ENCODE measurements at regions not wholly inside any gene's neighbourhood (a gene's known extent, or its start where the extent isn't known, plus 50 kb on each side); places are given as distances from the start of the nearest gene placed in this dataset.

GRCh38 chr2:88828397-88829137, 137.1 kb downstream of the RPIA start:
- no peak overlapping the region for H3K4me3 ChIP-seq (replicated peaks in 1 of 3; ENCODE audit: low read depth in 2 of 3, low read length in 3 of 3)
- no peak overlapping the region for H3K27ac ChIP-seq (ENCODE audit: low read depth in 1 of 2, low read length in 2 of 2)
- H3K4me2 ChIP-seq (replicated peaks; ENCODE audit: extremely low read depth, low read length, poor library complexity, severe bottlenecking): no peak overlapping the region
- Mint-ChIP-seq H3K36me3 (no peaks in the 10 kb centered on the region), H3K4me1 (peaks cover 6% of the 10 kb centered on the region), H3K27ac (no peak overlapping the region), H3K27me3 (ENCODE audit: low read depth in 3 of 3) (peaks cover 0 to 2% (median 2%) of the 10 kb centered on the region in 3 donors), H3K4me3 (no peak overlapping the region), H3K9me3 (no peaks in the 10 kb centered on the region)
- H3K27me3 ChIP-seq (ENCODE audit: control insufficient read depth in 2 of 2, insufficient read depth in 2 of 2, low read length in 2 of 2): no peaks in the 10 kb centered on the region
- H3K79me2 ChIP-seq (ENCODE audit: insufficient read depth, low read length): no peaks in the 10 kb centered on the region
- H3K9ac ChIP-seq (ENCODE audit: insufficient read depth, low read length, poor library complexity, severe bottlenecking): no peak overlapping the region
- no peak overlapping the region for H2AFZ ChIP-seq (ENCODE audit: insufficient read depth, low read depth, low read length, poor library complexity, severe bottlenecking)
- no peaks in the 10 kb centered on the region for H3K4me1 ChIP-seq (ENCODE audit: control insufficient read depth in 1 of 2, insufficient read depth in 2 of 2, low read length in 2 of 2)
- WGBS (ENCODE audit: insufficient coverage): 79% methylated on average over 9 of the region's 13 CpGs
- no peak for TF ChIP-seq CTCF (IDR thresholded peaks at IDR 0.05)
- intact Hi-C loops (cut with micrococcal nuclease): no loop called here
- DNase-seq: no peak
- H4K20me1 ChIP-seq (ENCODE audit: insufficient read depth, low read length): no peaks in the 10 kb centered on the region
- H3K36me3 ChIP-seq (replicated peaks in 1 of 2; ENCODE audit: control insufficient read depth in 1 of 2, insufficient read depth in 2 of 2, low read length in 2 of 2): no peaks in the 10 kb centered on the region
- no peaks in the 10 kb centered on the region for H3K9me3 ChIP-seq (replicated peaks in 1 of 2; ENCODE audit: control insufficient read depth in 1 of 2, insufficient read depth in 1 of 2, low read length in 2 of 2)

GRCh38 chr2:88829607-88830463, 138.4 kb downstream of the RPIA start:
- Mint-ChIP-seq H3K27ac (no peak overlapping the region), H3K27me3 (ENCODE audit: low read depth in 3 of 3) (peaks cover 0 to 2% (median 2%) of the 10 kb centered on the region in 3 donors), H3K9me3 (no peaks in the 10 kb centered on the region), H3K36me3 (no peaks in the 10 kb centered on the region), H3K4me3 (no peak overlapping the region), H3K4me1 (peaks cover 6% of the 10 kb centered on the region)
- H3K9me3 ChIP-seq (replicated peaks in 1 of 2; ENCODE audit: control insufficient read depth in 1 of 2, insufficient read depth in 1 of 2, low read length in 2 of 2): no peaks in the 10 kb centered on the region
- H3K4me1 ChIP-seq (ENCODE audit: control insufficient read depth in 1 of 2, insufficient read depth in 2 of 2, low read length in 2 of 2): no peaks in the 10 kb centered on the region
- no peaks in the 10 kb centered on the region for H3K27me3 ChIP-seq (ENCODE audit: control insufficient read depth in 2 of 2, insufficient read depth in 2 of 2, low read length in 2 of 2)
- H3K27ac ChIP-seq (ENCODE audit: low read depth in 1 of 2, low read length in 2 of 2): no peak overlapping the region
- H3K36me3 ChIP-seq (replicated peaks in 1 of 2; ENCODE audit: control insufficient read depth in 1 of 2, insufficient read depth in 2 of 2, low read length in 2 of 2): no peaks in the 10 kb centered on the region
- H3K4me3 ChIP-seq (replicated peaks in 1 of 3; ENCODE audit: low read depth in 2 of 3, low read length in 3 of 3): no peak overlapping the region
- no peak overlapping the region for H3K4me2 ChIP-seq (replicated peaks; ENCODE audit: extremely low read depth, low read length, poor library complexity, severe bottlenecking)
- no peaks in the 10 kb centered on the region for H4K20me1 ChIP-seq (ENCODE audit: insufficient read depth, low read length)
- no peak overlapping the region for H2AFZ ChIP-seq (ENCODE audit: insufficient read depth, low read depth, low read length, poor library complexity, severe bottlenecking)
- no peak for TF ChIP-seq CTCF (IDR thresholded peaks at IDR 0.05)
- no peaks in the 10 kb centered on the region for H3K79me2 ChIP-seq (ENCODE audit: insufficient read depth, low read length)
- intact Hi-C loops (cut with micrococcal nuclease): no loop called here
- no peak overlapping the region for H3K9ac ChIP-seq (ENCODE audit: insufficient read depth, low read length, poor library complexity, severe bottlenecking)
- 86% methylated on average over 4 of the region's 5 CpGs for WGBS (ENCODE audit: insufficient coverage)
- DNase-seq: no peak

All from CD14-positive monocyte (primary cell).